GM18505 (cell line): ENCODE measurements at regions not wholly inside any gene's neighbourhood (a gene's known extent, or its start where the extent isn't known, plus 50 kb on each side); places are given as distances from the start of the nearest gene placed in this dataset.
"Not testable (repeated sequence)": the region's sequence is repeated elsewhere in the genome, so short reads cannot be mapped to it uniquely, and the experiment has no call there.

ENCODE experiments used
- ATAC-seq: cut with Tn5 transposase; IDR thresholded peaks from one replicate; pipeline ENCODE4 v1.9.1; 2021; ENCODE audit not compliant: unreplicated experiment
- POLR2A ChIP-seq: IDR thresholded peaks from 4 replicates; pipeline ENCODE4 v1.6.1; 2011; ENCODE audit warnings: borderline replicate concordance; ENCODE audit not compliant: insufficient read depth, insufficient read length; ENCODE audit errors: extremely low read depth

DNA sequence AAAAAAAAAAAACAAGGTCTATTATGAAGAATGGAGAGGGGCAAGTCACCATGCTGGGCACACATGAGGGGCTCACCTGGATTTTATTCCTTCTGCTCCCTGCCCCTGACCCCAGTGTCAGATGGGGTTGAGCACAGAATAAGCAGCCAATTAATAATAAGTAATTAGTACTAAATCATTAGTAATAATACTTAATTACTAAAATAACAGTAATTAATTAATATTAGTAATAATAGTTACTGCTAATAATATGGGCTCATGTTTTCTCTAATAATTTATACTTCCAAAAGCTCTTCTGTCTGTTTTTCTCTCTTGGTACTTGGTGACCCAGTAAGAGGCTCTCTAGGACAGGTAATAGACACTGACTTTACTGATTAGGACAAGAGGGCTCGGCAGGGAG is 360.9 kb downstream of the VRK1 start:
- no peak for ATAC-seq
- TF ChIP-seq POLR2A, result no peak

- no peak for TF ChIP-seq POLR2A
- ATAC-seq, result no peak
These were observed 361.9 kb downstream of the VRK1 start for GRCh38 chr14:97159124-97159523.

- TF ChIP-seq POLR2A, result no peak
- ATAC-seq, result no peak
These were observed 365.4 kb downstream of the VRK1 start for GRCh38 chr14:97162621-97163020.

DNA sequence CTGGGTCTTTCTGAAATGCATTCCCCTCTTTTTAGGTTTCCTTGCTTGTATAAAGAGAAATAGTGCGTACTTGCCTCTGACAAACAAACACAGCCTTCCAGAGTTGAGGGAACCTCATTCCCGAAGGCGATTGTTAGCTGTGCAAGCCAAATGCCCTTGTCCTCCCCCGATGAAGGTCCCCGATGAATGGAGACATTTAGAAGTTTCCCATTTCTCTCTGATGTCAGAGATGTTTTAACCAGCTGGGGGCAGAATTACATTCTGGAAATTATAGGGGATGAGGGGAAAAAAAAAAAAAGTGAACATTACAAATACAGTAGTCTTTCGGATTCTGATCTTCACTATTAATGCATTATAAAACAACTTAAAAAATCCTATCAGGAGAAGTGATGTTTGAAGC is 366.8 kb downstream of the VRK1 start:
- no peak for ATAC-seq
- TF ChIP-seq POLR2A, result no peak

GRCh38 chr14:97166497-97166896 is 369.3 kb downstream of the VRK1 start:
- ATAC-seq, result no peak
- no peak for TF ChIP-seq POLR2A

DNA sequence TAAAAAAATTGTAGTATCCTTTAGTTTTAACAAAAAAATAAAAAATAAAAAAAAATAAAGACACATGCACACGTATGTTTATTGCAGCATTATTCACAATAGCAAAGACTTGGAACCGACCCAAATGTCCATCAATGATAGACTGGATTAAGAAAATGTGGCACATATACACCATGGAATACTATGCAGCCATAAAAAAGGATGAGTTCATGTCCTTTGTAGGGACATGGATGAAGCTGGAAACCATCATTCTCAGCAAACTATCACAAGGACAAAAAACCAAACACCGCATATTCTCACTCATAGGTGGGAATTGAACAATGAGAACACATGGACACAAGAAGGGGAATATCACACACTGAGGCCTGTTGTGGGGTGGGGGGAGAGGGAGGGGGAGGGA is 370.4 kb downstream of the VRK1 start:
- not testable (repeated sequence) for ATAC-seq

DNA sequence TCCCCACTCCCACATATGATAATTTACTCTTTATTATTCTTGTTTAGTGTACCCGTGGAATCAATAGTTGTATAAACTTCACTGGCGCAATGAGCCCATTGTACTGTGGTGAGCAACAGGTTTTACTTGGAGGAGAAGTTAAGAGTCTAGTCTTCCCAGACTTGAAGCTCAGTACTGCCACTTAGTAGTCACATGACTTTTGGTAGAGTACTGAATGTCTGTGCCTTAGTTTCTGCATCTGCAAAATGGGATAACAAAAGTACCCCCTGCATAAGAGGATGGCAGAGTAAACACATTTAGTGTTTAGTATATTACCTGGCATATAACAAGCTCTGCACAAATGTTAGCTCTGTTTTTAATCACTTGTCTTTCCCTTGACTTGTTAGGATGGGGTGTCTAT is 375.5 kb downstream of the VRK1 start:
- TF ChIP-seq POLR2A, result no peak
- no peak for ATAC-seq

- TF ChIP-seq POLR2A, result no peak
- no peak for ATAC-seq
These were observed 379.8 kb downstream of the VRK1 start for GRCh38 chr14:97177016-97177415.

- no peak for TF ChIP-seq POLR2A
- ATAC-seq, result no peak
These were observed 380.5 kb downstream of the VRK1 start for GRCh38 chr14:97177635-97178034.

- no peak for ATAC-seq
These were observed 381.6 kb downstream of the VRK1 start for GRCh38 chr14:97178781-97179180.

GRCh38 chr14:97179573-97179972 is 382.4 kb downstream of the VRK1 start:
- no peak for TF ChIP-seq POLR2A
- no peak for ATAC-seq

More at GRCh38 chr14:97178781-97179180, 381.6 kb downstream of the VRK1 start:
- no peak for TF ChIP-seq POLR2A

GRCh38 chr14:97180304-97181200 is 383.4 kb downstream of the VRK1 start:
- ATAC-seq, result no peak
- no peak for TF ChIP-seq POLR2A

DNA sequence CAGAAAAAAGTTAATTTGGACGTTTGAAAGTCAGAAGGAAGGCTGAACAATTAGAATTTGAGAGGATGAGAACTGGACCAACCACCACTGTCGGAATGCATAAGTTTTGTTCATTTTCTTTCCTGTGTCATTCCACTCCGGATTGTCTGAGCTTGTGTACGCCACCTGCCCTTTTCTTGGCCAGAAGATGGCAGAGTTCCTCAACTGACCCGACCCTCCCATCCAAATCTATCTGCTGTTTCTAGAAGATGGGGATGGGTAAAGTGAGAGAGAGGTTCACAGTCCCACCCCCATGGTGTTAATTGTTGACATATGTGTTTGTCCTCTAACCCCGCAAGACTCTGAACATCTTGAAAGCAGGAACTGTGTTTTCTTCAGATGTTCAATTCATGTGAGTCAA is 388.0 kb downstream of the VRK1 start:
- no peak for ATAC-seq
- TF ChIP-seq POLR2A, result no peak

DNA sequence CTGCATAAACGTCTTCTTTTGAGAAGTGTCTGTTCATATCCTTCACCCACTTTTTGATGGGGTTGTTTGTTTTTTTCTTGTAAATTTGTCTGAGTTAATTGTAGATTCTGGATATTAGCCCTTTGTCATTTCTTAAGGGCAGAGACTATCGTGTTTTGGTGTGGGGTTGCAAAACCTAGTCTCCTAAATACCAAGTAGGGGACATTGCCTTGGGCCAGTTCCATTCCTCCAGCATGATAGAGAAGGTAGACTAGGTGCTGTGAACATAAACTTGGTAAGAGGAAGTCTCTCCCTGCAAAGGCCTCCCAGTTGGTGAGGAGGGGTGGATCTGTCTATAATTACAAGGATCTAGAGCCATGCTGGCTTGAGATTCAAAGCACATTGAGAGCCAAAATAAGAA is 390.7 kb downstream of the VRK1 start:
- ATAC-seq, result no peak
- no peak for TF ChIP-seq POLR2A
